Neural cell (in vitro differentiated cells): ENCODE measurements at regions not wholly inside any gene's neighbourhood (a gene's known extent, or its start where the extent isn't known, plus 50 kb on each side); places are given as distances from the start of the nearest gene placed in this dataset.

ENCODE experiments used
- H2AFZ ChIP-seq: fragments of 200-600, 300-800 bp; sonication (generic), shearing (Covaris generic); 2 replicates; pipeline ENCODE4 v1.6.0; 2014; ENCODE audit warnings: low read depth, mild to moderate bottlenecking, antibody characterized with exemption, low read length, moderate library complexity
- H3F3A ChIP-seq: fragments of 200-600 bp; shearing (Covaris generic); 2 replicates; pipeline ENCODE4 v1.6.1; 2016; ENCODE audit warnings: mild to moderate bottlenecking, moderate library complexity, mixed read lengths, antibody characterized with exemption, low read length; ENCODE audit not compliant: insufficient read depth, poor library complexity, severe bottlenecking
- H3K27ac ChIP-seq: fragments of 200-600, 300-800 bp; sonication (generic), shearing (Covaris generic); 2 replicates; pipeline ENCODE4 v1.5.1; 2014; ENCODE audit warnings: mild to moderate bottlenecking, low read length, moderate library complexity
- H3K27me3 ChIP-seq: fragments of 300-800, 200-600 bp; sonication (generic), shearing (Covaris generic); 2 replicates; pipeline ENCODE4 v1.6.0; 2014; ENCODE audit warnings: mild to moderate bottlenecking, low read depth, low read length, moderate library complexity; ENCODE audit not compliant: insufficient read depth
- H3K36me3 ChIP-seq: fragments of 300-800, 200-600 bp; sonication (generic), shearing (Covaris generic); 2 replicates; pipeline ENCODE4 v1.5.1; 2014; ENCODE audit warnings: mild to moderate bottlenecking, antibody characterized with exemption, low read length, moderate library complexity; ENCODE audit not compliant: insufficient read depth
- H3K4me2 ChIP-seq: fragments of 300-800, 200-600 bp; sonication (generic), shearing (Covaris generic); 2 replicates; pipeline ENCODE4 v1.6.0; 2014; ENCODE audit warnings: mild to moderate bottlenecking, low read length
- H3K4me3 ChIP-seq: fragments of 300-800, 200-600 bp; sonication (generic), shearing (Covaris generic); 2 replicates; pipeline ENCODE4 v1.5.1; 2014; ENCODE audit warnings: mild to moderate bottlenecking, low read length, moderate library complexity
- H3K79me2 ChIP-seq: fragments of 200-600 bp; shearing (Covaris generic); replicated peaks from 2 replicates; pipeline ENCODE4 v1.6.0; 2014; ENCODE audit warnings: mild to moderate bottlenecking, low read length, moderate library complexity; ENCODE audit not compliant: insufficient read depth
- H3K9ac ChIP-seq: fragments of 300-800, 200-600 bp; sonication (generic), shearing (Covaris generic); 2 replicates; pipeline ENCODE4 v1.6.1; 2016; ENCODE audit warnings: mild to moderate bottlenecking, low read length, mixed read lengths
- H3K9me2 ChIP-seq: fragments of 200-600 bp; shearing (Covaris generic); 2 replicates; pipeline ENCODE4 v1.6.1; 2016; ENCODE audit warnings: mild to moderate bottlenecking, low read length, mixed read lengths; ENCODE audit not compliant: insufficient read depth
- H3K9me3 ChIP-seq: fragments of 200-600, 300-800 bp; sonication (generic), shearing (Covaris generic); 2 replicates; pipeline ENCODE4 v1.6.1; 2016; ENCODE audit warnings: mild to moderate bottlenecking, mixed run types, low read length, moderate library complexity, mixed read lengths
- H4K20me1 ChIP-seq: fragments of 200-600 bp; shearing (Covaris generic); 2 replicates; pipeline ENCODE4 v1.6.1; 2016; ENCODE audit warnings: mild to moderate bottlenecking, mixed run types; ENCODE audit not compliant: insufficient read depth
- EP300 ChIP-seq: fragments of 450-650 bp; conservative IDR thresholded peaks from 2 replicates; pipeline ENCODE4 v1.6.1; 2014; ENCODE audit warnings: antibody characterized with exemption, mild to moderate bottlenecking, moderate library complexity; ENCODE audit not compliant: poor library complexity, severe bottlenecking
- EZH2 ChIP-seq: fragments of 200-600, 300-800 bp; shearing (Covaris generic), sonication (generic); IDR thresholded peaks from 2 replicates; pipeline ENCODE4 v1.6.1; 2014; ENCODE audit warnings: antibody characterized with exemption, low read length, borderline replicate concordance, mild to moderate bottlenecking; ENCODE audit not compliant: insufficient read depth, poor library complexity, severe bottlenecking
- MXI1 ChIP-seq: fragments of 450-650 bp; conservative IDR thresholded peaks from 2 replicates; pipeline ENCODE4 v1.6.1; 2014; ENCODE audit warnings: antibody characterized with exemption, mild to moderate bottlenecking; ENCODE audit not compliant: poor library complexity, severe bottlenecking
- POLR2AphosphoS5 ChIP-seq: IDR thresholded peaks from 2 replicates; pipeline ENCODE4 v1.6.1; 2012
- RAD21 ChIP-seq: fragments of 450-650 bp; conservative IDR thresholded peaks from 2 replicates; pipeline ENCODE4 v1.6.1; 2014; ENCODE audit warnings: antibody characterized with exemption, mild to moderate bottlenecking, moderate library complexity
- SMC3 ChIP-seq: fragments of 450-650 bp; conservative IDR thresholded peaks from 2 replicates; pipeline ENCODE4 v1.6.1; 2014; ENCODE audit warnings: antibody characterized with exemption, mild to moderate bottlenecking, moderate library complexity; ENCODE audit not compliant: poor library complexity
- TAF1 ChIP-seq: IDR thresholded peaks from 2 replicates; pipeline ENCODE4 v1.6.1; 2012; ENCODE audit warnings: low read depth
- TF ChIP-seq, protein P1 (sequence below): IDR thresholded peaks from 2 replicates; pipeline ENCODE4 v1.6.1; 2012; ENCODE audit warnings: borderline replicate concordance
- TF ChIP-seq, protein P2 (sequence below): fragments of 450-650 bp; IDR thresholded peaks from 2 replicates; pipeline ENCODE4 v1.5.1; 2014; ENCODE audit warnings: antibody characterized with exemption, mild to moderate bottlenecking, moderate library complexity; ENCODE audit not compliant: poor library complexity, severe bottlenecking

DNA sequence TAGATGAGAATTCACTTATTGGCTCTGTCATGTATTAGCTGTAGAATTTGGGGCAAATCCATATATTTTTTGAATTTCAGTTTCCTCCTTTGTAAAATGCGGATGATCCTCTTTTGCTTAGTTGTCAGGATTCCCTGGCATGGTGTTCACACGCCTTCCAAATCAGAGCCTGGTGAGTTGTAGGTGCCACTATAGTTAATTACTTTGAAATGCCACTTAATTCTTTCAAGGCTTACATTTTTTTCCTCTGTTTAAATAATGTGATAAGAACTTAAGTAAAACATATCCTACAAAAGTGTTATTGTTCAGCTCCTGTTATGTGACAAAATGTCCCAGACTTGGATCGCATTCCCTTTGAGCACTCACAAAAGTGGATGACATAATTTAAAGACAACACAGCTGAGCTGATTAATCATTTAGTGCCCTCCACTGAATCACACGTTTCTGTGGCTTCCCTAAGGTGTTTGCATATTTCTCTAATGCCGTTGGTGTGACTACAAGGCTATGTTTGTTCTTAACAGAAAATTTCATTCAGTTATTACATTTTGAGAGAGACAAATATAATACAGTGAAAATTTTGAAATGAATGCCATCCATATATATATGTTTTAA lies 471.2 kb upstream of the CHST9 start:
- H3K4me2 ChIP-seq: no peak overlapping the region
- H3K9me2 ChIP-seq: no peaks in the 10 kb centered on the region

DNA sequence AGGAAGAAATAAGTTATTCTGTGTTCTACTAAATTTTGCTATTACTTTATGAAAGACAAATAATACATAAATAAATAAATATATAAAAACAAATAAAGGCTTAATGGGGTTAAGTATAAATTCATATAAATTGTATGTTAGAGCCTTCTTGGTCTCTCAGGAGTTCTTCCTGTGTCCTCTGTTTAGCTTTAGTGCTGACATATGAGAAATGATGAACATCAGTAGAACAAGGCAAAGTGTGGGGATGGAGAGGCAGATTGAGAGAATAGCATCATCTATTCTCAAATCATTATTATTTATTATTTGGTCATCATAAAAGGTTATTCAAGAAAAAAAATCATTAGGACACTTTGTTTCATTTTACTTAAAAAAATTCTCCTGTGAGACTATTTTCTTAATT lies 468.1 kb upstream of the CHST9 start:
- TF ChIP-seq POLR2AphosphoS5: no peak
- no peak for TF ChIP-seq RAD21
- no peak for TF ChIP-seq EP300

More for the DNA sequence above, 471.2 kb upstream of the CHST9 start:
- Histone ChIP-seq H2AFZ (no peak overlapping the region), H4K20me1 (no peaks in the 10 kb centered on the region), H3K27ac (no peak overlapping the region), H3K4me3 (no peak overlapping the region), H3F3A (no peaks in the 10 kb centered on the region), H3K36me3 (no peaks in the 10 kb centered on the region), H3K9me3 (no peaks in the 10 kb centered on the region), H3K79me2 (no peaks in the 10 kb centered on the region), H3K27me3 (no peaks in the 10 kb centered on the region), H3K9ac (no peak overlapping the region)
- no peak for TF ChIP-seq MXI1
- no peak for TF ChIP-seq TAF1
- no peak for TF ChIP-seq POLR2AphosphoS5
- TF ChIP-seq EP300: no peak
- TF ChIP-seq, protein P1, sequence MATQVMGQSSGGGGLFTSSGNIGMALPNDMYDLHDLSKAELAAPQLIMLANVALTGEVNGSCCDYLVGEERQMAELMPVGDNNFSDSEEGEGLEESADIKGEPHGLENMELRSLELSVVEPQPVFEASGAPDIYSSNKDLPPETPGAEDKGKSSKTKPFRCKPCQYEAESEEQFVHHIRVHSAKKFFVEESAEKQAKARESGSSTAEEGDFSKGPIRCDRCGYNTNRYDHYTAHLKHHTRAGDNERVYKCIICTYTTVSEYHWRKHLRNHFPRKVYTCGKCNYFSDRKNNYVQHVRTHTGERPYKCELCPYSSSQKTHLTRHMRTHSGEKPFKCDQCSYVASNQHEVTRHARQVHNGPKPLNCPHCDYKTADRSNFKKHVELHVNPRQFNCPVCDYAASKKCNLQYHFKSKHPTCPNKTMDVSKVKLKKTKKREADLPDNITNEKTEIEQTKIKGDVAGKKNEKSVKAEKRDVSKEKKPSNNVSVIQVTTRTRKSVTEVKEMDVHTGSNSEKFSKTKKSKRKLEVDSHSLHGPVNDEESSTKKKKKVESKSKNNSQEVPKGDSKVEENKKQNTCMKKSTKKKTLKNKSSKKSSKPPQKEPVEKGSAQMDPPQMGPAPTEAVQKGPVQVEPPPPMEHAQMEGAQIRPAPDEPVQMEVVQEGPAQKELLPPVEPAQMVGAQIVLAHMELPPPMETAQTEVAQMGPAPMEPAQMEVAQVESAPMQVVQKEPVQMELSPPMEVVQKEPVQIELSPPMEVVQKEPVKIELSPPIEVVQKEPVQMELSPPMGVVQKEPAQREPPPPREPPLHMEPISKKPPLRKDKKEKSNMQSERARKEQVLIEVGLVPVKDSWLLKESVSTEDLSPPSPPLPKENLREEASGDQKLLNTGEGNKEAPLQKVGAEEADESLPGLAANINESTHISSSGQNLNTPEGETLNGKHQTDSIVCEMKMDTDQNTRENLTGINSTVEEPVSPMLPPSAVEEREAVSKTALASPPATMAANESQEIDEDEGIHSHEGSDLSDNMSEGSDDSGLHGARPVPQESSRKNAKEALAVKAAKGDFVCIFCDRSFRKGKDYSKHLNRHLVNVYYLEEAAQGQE: no peak
- TF ChIP-seq, protein P2, sequence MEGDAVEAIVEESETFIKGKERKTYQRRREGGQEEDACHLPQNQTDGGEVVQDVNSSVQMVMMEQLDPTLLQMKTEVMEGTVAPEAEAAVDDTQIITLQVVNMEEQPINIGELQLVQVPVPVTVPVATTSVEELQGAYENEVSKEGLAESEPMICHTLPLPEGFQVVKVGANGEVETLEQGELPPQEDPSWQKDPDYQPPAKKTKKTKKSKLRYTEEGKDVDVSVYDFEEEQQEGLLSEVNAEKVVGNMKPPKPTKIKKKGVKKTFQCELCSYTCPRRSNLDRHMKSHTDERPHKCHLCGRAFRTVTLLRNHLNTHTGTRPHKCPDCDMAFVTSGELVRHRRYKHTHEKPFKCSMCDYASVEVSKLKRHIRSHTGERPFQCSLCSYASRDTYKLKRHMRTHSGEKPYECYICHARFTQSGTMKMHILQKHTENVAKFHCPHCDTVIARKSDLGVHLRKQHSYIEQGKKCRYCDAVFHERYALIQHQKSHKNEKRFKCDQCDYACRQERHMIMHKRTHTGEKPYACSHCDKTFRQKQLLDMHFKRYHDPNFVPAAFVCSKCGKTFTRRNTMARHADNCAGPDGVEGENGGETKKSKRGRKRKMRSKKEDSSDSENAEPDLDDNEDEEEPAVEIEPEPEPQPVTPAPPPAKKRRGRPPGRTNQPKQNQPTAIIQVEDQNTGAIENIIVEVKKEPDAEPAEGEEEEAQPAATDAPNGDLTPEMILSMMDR: no peak
- no peak for TF ChIP-seq EZH2
- no peak for TF ChIP-seq RAD21
- no peak for TF ChIP-seq SMC3

More for the DNA sequence above, 468.1 kb upstream of the CHST9 start:
- Histone ChIP-seq H2AFZ (no peak overlapping the region), H3K9me2 (no peaks in the 10 kb centered on the region), H3K4me3 (no peak overlapping the region), H3K4me2 (no peak overlapping the region), H3K36me3 (no peaks in the 10 kb centered on the region), H3K27me3 (no peaks in the 10 kb centered on the region), H3F3A (no peaks in the 10 kb centered on the region), H4K20me1 (no peaks in the 10 kb centered on the region), H3K79me2 (no peaks in the 10 kb centered on the region), H3K9me3 (no peaks in the 10 kb centered on the region), H3K27ac (no peak overlapping the region), H3K9ac (no peak overlapping the region)
